Lower lobe of right lung (tissue), 2 donors: ENCODE measurements at regions not wholly inside any gene's neighbourhood (a gene's known extent, or its start where the extent isn't known, plus 50 kb on each side); places are given as distances from the start of the nearest gene placed in this dataset.

Experiments used
- ATAC-seq, 2 donors: fragments of 200-7000 bp; cut with Tn5 transposase; one replicate each; pipeline ENCODE4 v1.9.1; 2020 to 2022; ENCODE audit warnings: mild to moderate bottlenecking in 2 of 2, moderate library complexity in 2 of 2
- DNase-seq: peaks from one replicate; pipeline ENCODE4 v3.0.0-alpha.2; 2020
- H3K27ac ChIP-seq: fragments of 200-600 bp; one replicate; pipeline ENCODE4 v1.8.0; 2022
- H3K27me3 ChIP-seq: fragments of 200-600 bp; one replicate; pipeline ENCODE4 v1.8.0; 2022; ENCODE audit warnings: low read depth
- H3K36me3 ChIP-seq: fragments of 200-600 bp; one replicate; pipeline ENCODE4 v1.8.0; 2022; ENCODE audit warnings: mild to moderate bottlenecking
- H3K4me1 ChIP-seq: fragments of 200-600 bp; one replicate; pipeline ENCODE4 v1.8.0; 2022
- H3K4me3 ChIP-seq: fragments of 200-600 bp; one replicate; pipeline ENCODE4 v1.8.0; 2022; ENCODE audit warnings: mild to moderate bottlenecking
- H3K9me3 ChIP-seq: fragments of 200-600 bp; one replicate; pipeline ENCODE4 v1.8.0; 2022
- CTCF ChIP-seq: fragments of 200-600 bp; IDR thresholded peaks from one replicate; pipeline ENCODE4 v1.8.0; 2022; ENCODE audit warnings: antibody characterized with exemption, mild to moderate bottlenecking
- intact Hi-C: fragments of 100-400 bp; cut with DNase I; formaldehyde crosslinking; loops from one replicate; pipeline ENCODE4 v1.11.0; 2022
- donor health status: DM: no; HTN: yes; CAD: no; lungs with severe emphysema.

GRCh38 chr13:76609643-76610042, 276.6 kb downstream of the KCTD12 start:
- no peak overlapping the region for H3K4me3 ChIP-seq
- no peaks in the 10 kb centered on the region for H3K36me3 ChIP-seq
- H3K27me3 ChIP-seq, result no peaks in the 10 kb centered on the region
- intact Hi-C loops, result no loop called here
- no peak overlapping the region for H3K27ac ChIP-seq
- ATAC-seq (no peak), DNase-seq (no peak)
- no peak for TF ChIP-seq CTCF
- no peaks in the 10 kb centered on the region for H3K9me3 ChIP-seq
- no peaks in the 10 kb centered on the region for H3K4me1 ChIP-seq

GRCh38 chr13:76607866-76608265, 278.3 kb downstream of the KCTD12 start:
- no peak for DNase-seq
- H3K4me1 ChIP-seq, result no peaks in the 10 kb centered on the region
- TF ChIP-seq CTCF, result no peak

GRCh38 chr13:76600081-76600480, 286.1 kb downstream of the KCTD12 start:
- Histone ChIP-seq H3K27me3 (no peaks in the 10 kb centered on the region), H3K4me1 (no peaks in the 10 kb centered on the region), H3K9me3 (no peaks in the 10 kb centered on the region), H3K36me3 (no peaks in the 10 kb centered on the region), H3K4me3 (no peak overlapping the region), H3K27ac (no peak overlapping the region)
- intact Hi-C loops, result no loop called here
- ATAC-seq (no peak), DNase-seq (no peak)
- TF ChIP-seq CTCF, result no peak

More at GRCh38 chr13:76607866-76608265, 278.3 kb downstream of the KCTD12 start:
- H3K27me3 ChIP-seq, result no peaks in the 10 kb centered on the region
- H3K27ac ChIP-seq, result no peak overlapping the region
- no peak for ATAC-seq
- no peak overlapping the region for H3K4me3 ChIP-seq
- no peaks in the 10 kb centered on the region for H3K36me3 ChIP-seq
- intact Hi-C loops, result no loop called here
- no peaks in the 10 kb centered on the region for H3K9me3 ChIP-seq

GRCh38 chr13:76597868-76598267, 288.3 kb downstream of the KCTD12 start:
- intact Hi-C loops, result no loop called here
- Histone ChIP-seq H3K27me3 (no peaks in the 10 kb centered on the region), H3K4me1 (no peaks in the 10 kb centered on the region)

GRCh38 chr13:76596216-76596615, 290.0 kb downstream of the KCTD12 start:
- Histone ChIP-seq H3K27me3 (no peaks in the 10 kb centered on the region), H3K4me1 (no peaks in the 10 kb centered on the region), H3K36me3 (no peaks in the 10 kb centered on the region), H3K9me3 (no peaks in the 10 kb centered on the region), H3K27ac (no peak overlapping the region), H3K4me3 (no peak overlapping the region)
- intact Hi-C loops, result no loop called here
- no peak for TF ChIP-seq CTCF
- DNase-seq (no peak), ATAC-seq (no peak)

More at GRCh38 chr13:76597868-76598267, 288.3 kb downstream of the KCTD12 start:
- DNase-seq (no peak), ATAC-seq (no peak)
- H3K27ac ChIP-seq, result no peak overlapping the region
- no peak overlapping the region for H3K4me3 ChIP-seq
- no peaks in the 10 kb centered on the region for H3K36me3 ChIP-seq
- no peak for TF ChIP-seq CTCF
- no peaks in the 10 kb centered on the region for H3K9me3 ChIP-seq

GRCh38 chr13:76594435-76594834, 291.8 kb downstream of the KCTD12 start:
- intact Hi-C loops, result no loop called here
- no peak for ATAC-seq

More at GRCh38 chr13:76594435-76594834, 291.8 kb downstream of the KCTD12 start:
- H3K4me3 ChIP-seq, result no peak overlapping the region
- DNase-seq, result no peak
- H3K36me3 ChIP-seq, result no peaks in the 10 kb centered on the region
- no peaks in the 10 kb centered on the region for H3K9me3 ChIP-seq
- no peaks in the 10 kb centered on the region for H3K4me1 ChIP-seq
- no peak overlapping the region for H3K27ac ChIP-seq
- TF ChIP-seq CTCF, result no peak
- no peaks in the 10 kb centered on the region for H3K27me3 ChIP-seq
